Fibroblast of lung (primary cell): ENCODE measurements at regions not wholly inside any gene's neighbourhood (a gene's known extent, or its start where the extent isn't known, plus 50 kb on each side); places are given as distances from the start of the nearest gene placed in this dataset.

ENCODE experiments used
- DNase-seq, 2 donors: peaks; one replicate each; pipeline versions ENCODE4 v3.0.0 to v3.0.0-alpha.2; 2010; ENCODE audit warnings: low read depth in 2 of 2
- H2AFZ ChIP-seq: 2 replicates; pipeline ENCODE4 v1.5.1; 2012; ENCODE audit warnings: low read length, control low read depth, inconsistent platforms
- H3K27ac ChIP-seq: 2 replicates; pipeline ENCODE4 v1.5.1; 2011; ENCODE audit warnings: low read length, control low read depth; ENCODE audit not compliant: insufficient read depth
- H3K27me3 ChIP-seq: 2 replicates; pipeline ENCODE4 v1.5.1; 2011; ENCODE audit warnings: mild to moderate bottlenecking, low read length; ENCODE audit not compliant: control insufficient read depth, insufficient read depth
- H3K36me3 ChIP-seq: 2 replicates; pipeline ENCODE4 v1.5.1; 2011; ENCODE audit warnings: low read length; ENCODE audit not compliant: control insufficient read depth, insufficient read depth
- H3K4me1 ChIP-seq: 2 replicates; pipeline ENCODE4 v1.5.1; 2011; ENCODE audit warnings: low read length; ENCODE audit not compliant: control insufficient read depth, insufficient read depth; ENCODE audit errors: extremely low read depth
- H3K4me2 ChIP-seq: 2 replicates; pipeline ENCODE4 v1.5.1; 2011; ENCODE audit warnings: low read length, control low read depth; ENCODE audit not compliant: insufficient read depth; ENCODE audit errors: extremely low read depth
- H3K4me3 ChIP-seq, 4 experiments: fragments of 200-600 bp in 1 of 4; sonication (generic) in 1 of 4; replicated peaks in 1 of 4; 2 replicates each; pipeline ENCODE4 v1.5.1; 2011 to 2016; ENCODE audit warnings: low read length in 4 of 4, low read depth in 3 of 4, mild to moderate bottlenecking in 3 of 4, control low read depth in 2 of 4, inconsistent platforms in 1 of 4, mixed read lengths in 1 of 4; ENCODE audit not compliant: insufficient read depth in 1 of 4; ENCODE audit errors: control extremely low read depth in 1 of 4
- H3K79me2 ChIP-seq: 2 replicates; pipeline ENCODE4 v1.5.1; 2012; ENCODE audit warnings: mild to moderate bottlenecking, low read length, inconsistent platforms; ENCODE audit not compliant: control insufficient read depth, insufficient read depth
- H3K9ac ChIP-seq: 2 replicates; pipeline ENCODE4 v1.5.1; 2011; ENCODE audit warnings: mild to moderate bottlenecking, low read length, control low read depth; ENCODE audit not compliant: insufficient read depth
- H3K9me3 ChIP-seq: 2 replicates; pipeline ENCODE4 v1.5.1; 2012; ENCODE audit warnings: low read depth, low read length; ENCODE audit not compliant: control insufficient read depth, insufficient read depth
- H4K20me1 ChIP-seq: 2 replicates; pipeline ENCODE4 v1.5.1; 2011; ENCODE audit warnings: low read length; ENCODE audit not compliant: control insufficient read depth, insufficient read depth; ENCODE audit errors: extremely low read depth
- CTCF ChIP-seq, 2 donors: IDR thresholded peaks in 1 of 2; conservative IDR thresholded peaks in 1 of 2; 1 replicate in 1 of 2; 2 replicates in 1 of 2; pipeline ENCODE4 v1.5.1; 2011 to 2012; ENCODE audit warnings: low read length in 2 of 2, control low read depth in 1 of 2, inconsistent platforms in 1 of 2, low read depth in 1 of 2, mild to moderate bottlenecking in 1 of 2
- EZH2 ChIP-seq: IDR thresholded peaks from 2 replicates; pipeline ENCODE4 v1.5.1; 2012; ENCODE audit warnings: low read length, control low read depth, mild to moderate bottlenecking; ENCODE audit errors: missing control alignments

DNA sequence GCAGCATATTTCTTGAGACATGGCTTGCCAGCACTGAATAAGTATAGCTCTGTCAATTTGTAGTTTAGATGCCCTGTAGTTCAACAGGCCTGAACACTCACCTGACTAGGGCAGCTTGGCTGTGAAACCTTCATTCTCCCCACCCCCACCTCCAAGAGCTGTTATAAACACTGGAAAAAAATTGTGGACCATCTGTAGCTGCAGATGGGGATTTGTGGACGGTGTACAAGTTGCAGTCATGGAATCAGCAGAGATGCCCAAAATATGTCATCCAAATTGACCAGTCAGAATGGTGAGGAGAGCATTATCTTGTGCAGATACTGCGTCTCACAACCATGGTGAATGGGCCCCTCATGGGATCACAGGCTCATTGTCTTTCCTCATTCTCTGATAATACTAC, 76.2 kb upstream of the PAQR3 start:
- Histone ChIP-seq H3K4me3 (no peak overlapping the region), H3K4me2 (no peak overlapping the region), H3K9me3 (no peaks in the 10 kb centered on the region), H3K27me3 (no peaks in the 10 kb centered on the region), H3K4me1 (no peaks in the 10 kb centered on the region), H3K27ac (no peak overlapping the region), H2AFZ (no peak overlapping the region), H3K36me3 (no peaks in the 10 kb centered on the region), H3K9ac (no peak overlapping the region), H3K79me2 (no peaks in the 10 kb centered on the region), H4K20me1 (no peaks in the 10 kb centered on the region)
- TF ChIP-seq CTCF (conservative IDR thresholded peaks at IDR 0.05 in 1 of 2, IDR thresholded peaks at IDR 0.05 in 1 of 2; ENCODE audit: low read depth in 1 of 2, low read length in 2 of 2): no peak
- no peak for TF ChIP-seq EZH2
- DNase-seq: no peak

GRCh38 chr4:79014230-79014629, 75.0 kb upstream of the PAQR3 start:
- H3K27me3 ChIP-seq: no peaks in the 10 kb centered on the region
- TF ChIP-seq CTCF (conservative IDR thresholded peaks at IDR 0.05 in 1 of 2, IDR thresholded peaks at IDR 0.05 in 1 of 2; ENCODE audit: low read depth in 1 of 2, low read length in 2 of 2): no peak

DNA sequence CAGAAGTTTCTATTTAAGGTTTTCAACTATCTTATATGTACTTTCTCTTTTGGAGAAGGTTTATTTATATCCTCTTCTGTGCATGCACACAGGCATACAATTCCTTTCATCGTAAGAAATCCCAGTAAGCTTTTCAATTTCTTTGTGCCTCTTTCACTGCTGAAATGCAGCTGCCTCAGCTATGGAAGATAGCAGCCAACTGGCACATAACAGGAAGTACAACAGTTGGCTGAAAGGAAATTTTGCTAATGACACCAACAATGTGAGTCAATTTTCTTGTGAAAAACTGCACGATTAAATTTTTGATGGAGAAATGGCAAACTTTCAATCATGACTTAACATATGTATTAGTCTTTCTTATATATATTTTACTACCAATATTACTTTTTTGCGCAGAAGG, 74.5 kb upstream of the PAQR3 start:
- Histone ChIP-seq H3K4me2 (no peak overlapping the region), H3K27me3 (no peaks in the 10 kb centered on the region), H3K79me2 (no peaks in the 10 kb centered on the region), H4K20me1 (no peaks in the 10 kb centered on the region), H2AFZ (no peak overlapping the region), H3K27ac (no peak overlapping the region), H3K9ac (no peak overlapping the region), H3K9me3 (no peaks in the 10 kb centered on the region), H3K36me3 (no peaks in the 10 kb centered on the region), H3K4me1 (no peaks in the 10 kb centered on the region), H3K4me3 (no peak overlapping the region)
- TF ChIP-seq EZH2: no peak
- no peak for TF ChIP-seq CTCF (conservative IDR thresholded peaks at IDR 0.05 in 1 of 2, IDR thresholded peaks at IDR 0.05 in 1 of 2; ENCODE audit: low read depth in 1 of 2, low read length in 2 of 2)
- no peak for DNase-seq

More at GRCh38 chr4:79014230-79014629, 75.0 kb upstream of the PAQR3 start:
- H3K27ac ChIP-seq: no peak overlapping the region
- no peaks in the 10 kb centered on the region for H4K20me1 ChIP-seq
- DNase-seq: no peak
- H3K9me3 ChIP-seq: no peaks in the 10 kb centered on the region
- no peaks in the 10 kb centered on the region for H3K36me3 ChIP-seq
- H3K4me3 ChIP-seq: no peak overlapping the region
- no peaks in the 10 kb centered on the region for H3K79me2 ChIP-seq
- H3K4me1 ChIP-seq: no peaks in the 10 kb centered on the region
- no peak overlapping the region for H3K4me2 ChIP-seq
- H2AFZ ChIP-seq: no peak overlapping the region
- H3K9ac ChIP-seq: no peak overlapping the region
